ENCODE measurements at regions not wholly inside any gene's neighbourhood (a gene's known extent, or its start where the extent isn't known, plus 50 kb on each side); places are given as distances from the start of the nearest gene placed in this dataset.

DNA sequence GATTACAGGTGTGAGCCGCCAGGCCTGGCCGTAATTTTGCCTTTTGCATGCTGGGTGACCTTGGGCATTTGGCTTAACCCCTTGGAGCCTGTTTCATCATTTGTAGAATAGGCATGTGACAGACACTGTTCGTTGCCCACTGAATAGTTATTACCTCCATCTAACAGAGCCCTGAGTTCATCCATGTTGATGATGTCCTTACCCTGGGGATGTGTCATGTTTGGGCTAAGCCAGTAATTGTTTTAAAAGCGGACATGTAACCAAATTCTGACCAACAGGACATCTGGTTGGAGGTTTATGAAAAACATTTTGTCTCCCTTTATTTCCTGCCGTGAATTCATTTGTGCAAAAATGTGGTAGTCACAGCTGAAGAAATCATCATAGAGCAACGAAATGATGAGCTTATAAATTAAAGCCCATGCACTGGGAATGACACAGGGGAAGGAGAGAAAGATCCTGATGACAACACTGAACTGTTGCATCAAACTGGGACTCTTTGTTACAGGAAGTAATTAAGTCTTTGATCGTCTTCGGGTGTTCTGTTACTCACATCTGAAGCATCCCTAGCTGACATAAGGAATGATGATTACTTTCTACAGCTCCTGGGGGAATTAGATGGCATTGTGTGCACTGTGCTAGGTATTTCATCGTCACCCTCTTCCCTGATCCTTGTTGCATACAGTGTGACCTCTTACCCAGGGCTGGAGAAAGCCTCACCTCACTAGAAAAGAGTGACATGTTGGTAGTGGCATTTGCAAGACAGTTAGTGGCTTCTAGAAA lies 117.8 kb downstream of the FGF18 start:
- TF ChIP-seq, protein P1, sequence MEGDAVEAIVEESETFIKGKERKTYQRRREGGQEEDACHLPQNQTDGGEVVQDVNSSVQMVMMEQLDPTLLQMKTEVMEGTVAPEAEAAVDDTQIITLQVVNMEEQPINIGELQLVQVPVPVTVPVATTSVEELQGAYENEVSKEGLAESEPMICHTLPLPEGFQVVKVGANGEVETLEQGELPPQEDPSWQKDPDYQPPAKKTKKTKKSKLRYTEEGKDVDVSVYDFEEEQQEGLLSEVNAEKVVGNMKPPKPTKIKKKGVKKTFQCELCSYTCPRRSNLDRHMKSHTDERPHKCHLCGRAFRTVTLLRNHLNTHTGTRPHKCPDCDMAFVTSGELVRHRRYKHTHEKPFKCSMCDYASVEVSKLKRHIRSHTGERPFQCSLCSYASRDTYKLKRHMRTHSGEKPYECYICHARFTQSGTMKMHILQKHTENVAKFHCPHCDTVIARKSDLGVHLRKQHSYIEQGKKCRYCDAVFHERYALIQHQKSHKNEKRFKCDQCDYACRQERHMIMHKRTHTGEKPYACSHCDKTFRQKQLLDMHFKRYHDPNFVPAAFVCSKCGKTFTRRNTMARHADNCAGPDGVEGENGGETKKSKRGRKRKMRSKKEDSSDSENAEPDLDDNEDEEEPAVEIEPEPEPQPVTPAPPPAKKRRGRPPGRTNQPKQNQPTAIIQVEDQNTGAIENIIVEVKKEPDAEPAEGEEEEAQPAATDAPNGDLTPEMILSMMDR (IDR thresholded peaks at IDR 0.05) = no peak
- no peak for TF ChIP-seq POLR2A (IDR thresholded peaks at IDR 0.05)
